ENCODE measurements at regions not wholly inside any gene's neighbourhood (a gene's known extent, or its start where the extent isn't known, plus 50 kb on each side); places are given as distances from the start of the nearest gene placed in this dataset.
"Not testable (repeated sequence)": the region's sequence is repeated elsewhere in the genome, so short reads cannot be mapped to it uniquely, and the experiment has no call there.

DNA sequence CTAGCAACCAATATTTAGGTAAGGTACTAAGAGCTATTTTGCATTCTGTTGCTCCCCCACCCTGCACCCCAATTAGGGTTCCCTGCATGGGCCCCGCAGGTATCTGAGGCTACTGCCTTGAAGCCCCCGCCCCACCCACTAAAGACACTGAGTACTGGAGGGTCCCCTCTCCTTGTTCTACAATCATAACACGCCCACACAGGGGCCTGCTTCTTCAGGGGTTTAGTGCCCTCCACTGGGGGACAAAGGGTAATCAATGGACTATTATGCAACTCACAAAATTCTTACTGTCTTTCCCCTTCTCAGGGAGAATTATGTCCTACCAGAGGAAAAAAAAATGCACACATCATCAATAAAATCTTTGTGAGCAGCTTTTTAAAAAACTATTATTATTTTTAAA is 113.1 kb downstream of the ATP6V0E2 start:
- TF ChIP-seq POLR2A, EP300 (IDR thresholded peaks at IDR 0.05): not testable (repeated sequence)
- TF ChIP-seq, protein P1, sequence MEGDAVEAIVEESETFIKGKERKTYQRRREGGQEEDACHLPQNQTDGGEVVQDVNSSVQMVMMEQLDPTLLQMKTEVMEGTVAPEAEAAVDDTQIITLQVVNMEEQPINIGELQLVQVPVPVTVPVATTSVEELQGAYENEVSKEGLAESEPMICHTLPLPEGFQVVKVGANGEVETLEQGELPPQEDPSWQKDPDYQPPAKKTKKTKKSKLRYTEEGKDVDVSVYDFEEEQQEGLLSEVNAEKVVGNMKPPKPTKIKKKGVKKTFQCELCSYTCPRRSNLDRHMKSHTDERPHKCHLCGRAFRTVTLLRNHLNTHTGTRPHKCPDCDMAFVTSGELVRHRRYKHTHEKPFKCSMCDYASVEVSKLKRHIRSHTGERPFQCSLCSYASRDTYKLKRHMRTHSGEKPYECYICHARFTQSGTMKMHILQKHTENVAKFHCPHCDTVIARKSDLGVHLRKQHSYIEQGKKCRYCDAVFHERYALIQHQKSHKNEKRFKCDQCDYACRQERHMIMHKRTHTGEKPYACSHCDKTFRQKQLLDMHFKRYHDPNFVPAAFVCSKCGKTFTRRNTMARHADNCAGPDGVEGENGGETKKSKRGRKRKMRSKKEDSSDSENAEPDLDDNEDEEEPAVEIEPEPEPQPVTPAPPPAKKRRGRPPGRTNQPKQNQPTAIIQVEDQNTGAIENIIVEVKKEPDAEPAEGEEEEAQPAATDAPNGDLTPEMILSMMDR (IDR thresholded peaks at IDR 0.05), result not testable (repeated sequence)
